ENCODE measurements at regions not wholly inside any gene's neighbourhood (a gene's known extent, or its start where the extent isn't known, plus 50 kb on each side); places are given as distances from the start of the nearest gene placed in this dataset.

DNA sequence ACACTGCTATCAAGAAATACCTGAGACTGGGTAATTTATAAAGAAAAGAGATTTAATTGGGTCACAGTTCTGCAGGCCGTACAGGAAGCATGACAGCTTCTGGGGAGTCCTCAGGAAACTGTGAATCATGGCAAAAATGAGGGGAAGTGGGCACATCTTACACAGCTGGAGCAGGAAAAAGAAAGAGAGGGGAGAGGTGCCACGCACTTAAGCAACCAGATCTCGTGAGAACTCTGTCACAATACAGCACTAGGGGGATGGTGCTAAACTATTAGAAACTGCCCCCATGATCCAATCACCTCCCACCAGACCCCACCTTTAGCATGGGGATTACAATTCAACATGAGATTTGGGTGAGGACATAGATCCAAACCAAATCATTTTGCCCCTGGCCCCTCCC is 105.5 kb upstream of the CPLX2 start:
- no peak for DNase-seq

GRCh38 chr5:175766963-175767362 is 104.4 kb upstream of the CPLX2 start:
- DNase-seq, result no peak

GRCh38 chr5:175772747-175773533 is 98.4 kb upstream of the CPLX2 start:
- DNase-seq, result no peak

DNA sequence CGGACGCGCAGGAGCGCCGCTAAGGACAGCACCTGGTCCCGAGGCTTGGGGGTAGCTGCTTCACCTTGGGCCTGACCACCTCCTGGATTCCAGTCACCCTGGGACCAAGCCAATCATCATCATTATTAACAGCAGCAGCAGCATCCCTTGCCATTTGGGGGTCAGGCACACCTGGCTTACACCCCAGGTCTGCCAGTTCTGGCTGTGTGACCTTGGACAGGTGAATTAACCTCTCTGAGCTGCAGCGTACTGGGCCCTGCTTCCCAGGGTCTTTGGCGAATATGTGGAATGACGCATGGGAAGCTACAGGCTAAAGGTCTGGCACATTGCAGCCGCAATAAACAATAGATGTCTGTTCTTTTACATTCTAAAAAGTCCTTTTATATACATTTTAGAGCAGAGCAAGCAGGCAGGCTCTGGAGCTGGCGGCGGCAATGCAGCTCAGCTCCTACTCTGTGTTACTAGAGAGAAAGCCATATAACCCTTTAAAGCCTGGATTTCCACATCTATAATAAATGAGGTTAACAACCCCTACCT is 97.8 kb upstream of the CPLX2 start:
- no peak for DNase-seq

DNA sequence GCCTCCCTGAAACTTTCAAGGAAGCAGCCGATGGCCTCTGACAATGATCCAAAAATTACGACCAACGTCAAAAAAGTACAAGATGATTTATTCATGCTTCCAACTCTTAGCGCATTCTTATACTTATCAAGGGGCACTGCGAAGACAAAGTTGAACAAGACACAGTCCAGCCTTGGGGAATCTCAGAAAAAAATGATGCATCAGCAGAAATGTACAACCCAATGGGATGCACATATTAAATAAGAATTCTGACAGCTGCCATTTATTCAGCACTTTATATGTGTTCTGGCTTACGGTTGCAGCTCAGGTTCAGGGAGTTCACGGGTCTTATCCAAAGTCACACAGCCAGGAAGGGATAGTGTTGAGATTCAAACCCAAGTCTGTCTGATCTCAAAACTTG is 96.0 kb upstream of the CPLX2 start:
- DNase-seq, result no peak

DNA sequence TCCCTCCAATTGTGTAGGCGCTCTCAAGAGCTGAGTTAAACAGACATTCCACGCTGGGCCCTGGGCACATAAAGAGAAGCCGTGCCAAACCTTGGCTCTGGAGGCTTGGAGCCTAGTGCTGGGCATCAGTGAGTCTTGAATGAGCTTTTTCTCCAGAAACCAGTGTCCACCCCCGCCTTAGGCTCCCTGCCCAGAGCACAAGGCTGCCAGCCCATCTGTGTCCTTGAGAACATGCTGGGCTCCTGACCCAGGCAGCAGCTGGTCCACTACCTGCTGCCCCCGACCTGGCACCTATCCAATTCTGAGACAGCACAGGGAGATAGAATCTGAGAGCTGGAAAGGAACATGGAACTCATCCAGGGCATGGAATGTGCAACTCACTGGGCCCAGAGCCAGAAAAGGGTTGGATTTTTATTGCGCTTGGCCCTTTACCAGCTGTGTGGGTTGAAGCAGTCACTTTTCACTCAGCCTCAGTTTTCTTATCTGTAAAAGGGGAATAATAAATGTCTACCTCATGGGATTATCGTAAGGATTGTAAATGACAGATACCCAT is 92.4 kb upstream of the CPLX2 start:
- DNase-seq, result peak; percentile 89

DNA sequence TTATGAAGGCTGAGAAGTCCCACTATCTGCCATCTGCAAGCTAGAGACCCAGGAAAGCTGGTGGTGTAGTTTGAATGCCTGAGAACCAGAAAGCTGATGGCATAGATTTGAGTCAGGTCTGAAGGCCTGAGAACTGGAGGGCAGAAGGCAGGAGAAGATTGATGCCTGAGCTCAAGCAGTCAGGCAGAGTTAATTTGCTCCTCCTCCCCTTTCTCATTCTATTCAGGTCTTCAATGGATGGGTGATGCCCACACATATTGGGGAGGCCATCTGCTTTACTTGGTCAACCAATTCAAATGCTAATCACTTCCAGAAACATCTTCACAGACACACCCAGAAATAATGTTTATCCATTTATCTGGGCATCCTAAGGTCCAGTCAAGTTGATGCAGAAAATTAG is 87.6 kb upstream of the CPLX2 start:
- no peak for DNase-seq

DNA sequence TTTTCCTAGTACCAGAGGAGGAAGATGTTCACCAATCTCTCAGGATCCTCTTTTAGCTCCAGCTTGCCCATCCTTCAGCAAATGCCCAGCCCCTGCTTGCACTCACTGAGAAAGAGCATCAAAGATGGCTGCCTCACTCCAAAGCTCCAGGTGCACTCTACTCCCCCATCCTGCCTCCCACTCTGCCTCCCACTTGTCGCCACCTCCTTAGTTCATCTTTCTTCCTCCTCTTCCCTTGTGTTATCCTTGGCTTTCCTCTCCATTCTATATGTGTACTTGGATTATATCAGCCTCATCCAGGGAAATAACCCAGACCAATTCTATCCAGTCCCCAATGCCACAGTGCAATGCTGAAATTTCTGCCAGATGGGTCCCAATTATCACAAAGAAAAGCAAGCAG is 87.1 kb upstream of the CPLX2 start:
- DNase-seq, result no peak

GRCh38 chr5:175785681-175786080 is 85.7 kb upstream of the CPLX2 start:
- no peak for DNase-seq

GRCh38 chr5:175788155-175788787 is 83.1 kb upstream of the CPLX2 start:
- DNase-seq, result no peak

DNA sequence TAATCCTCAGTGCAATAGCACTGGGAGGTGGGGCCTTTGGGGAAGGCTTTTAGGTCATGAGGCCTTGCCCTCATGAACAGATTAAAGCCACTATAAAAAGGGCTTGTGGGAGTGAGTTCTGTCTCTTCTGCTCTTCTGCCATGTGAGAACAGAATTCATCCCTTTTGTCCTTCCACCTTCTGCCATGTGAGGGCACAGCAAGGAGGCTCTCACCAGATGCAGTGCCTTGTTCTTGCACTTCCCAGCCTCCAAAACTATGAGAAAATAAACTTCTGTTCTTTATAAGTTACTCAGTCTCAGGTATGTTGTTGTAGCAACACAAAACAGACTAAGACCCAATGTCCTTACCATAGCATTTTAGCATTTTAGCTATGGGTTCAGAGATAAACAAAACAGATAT is 81.7 kb upstream of the CPLX2 start:
- no peak for DNase-seq

- DNase-seq, result no peak
Observed at GRCh38 chr5:175790796-175791195, 80.6 kb upstream of the CPLX2 start.

GRCh38 chr5:175795959-175796358 is 75.4 kb upstream of the CPLX2 start:
- DNase-seq, result no peak

GRCh38 chr5:175796536-175797499 is 74.6 kb upstream of the CPLX2 start:
- DNase-seq, result peak; percentile 57

DNA sequence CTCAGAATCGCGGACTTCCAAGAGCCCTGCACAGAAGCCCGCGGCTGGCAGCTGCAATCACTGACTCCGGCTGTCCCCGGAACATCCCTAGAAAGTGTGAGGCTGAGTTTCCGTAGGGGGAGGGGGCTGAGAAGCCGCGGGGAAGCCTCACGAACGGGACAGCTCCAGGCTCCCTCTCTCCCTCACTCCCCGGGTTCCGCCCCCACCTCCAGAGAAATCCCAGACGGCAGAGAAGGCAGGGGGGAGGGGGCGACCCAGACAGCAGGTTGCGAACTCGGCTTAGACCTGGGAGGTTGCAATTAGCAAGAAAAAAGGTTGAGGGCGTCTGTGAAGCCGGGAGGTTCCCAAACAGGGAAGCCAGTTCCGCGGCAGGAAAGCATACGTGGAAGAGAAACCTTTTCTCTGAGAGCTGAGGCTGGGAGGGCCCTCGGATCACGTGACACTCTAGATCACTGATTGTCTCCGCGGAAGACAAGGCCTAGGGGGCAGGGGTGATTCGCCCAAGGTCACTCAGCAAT is 73.8 kb upstream of the CPLX2 start:
- DNase-seq, result peak; percentile 57

- no peak for DNase-seq
Observed at GRCh38 chr5:175798626-175799025, 72.8 kb upstream of the CPLX2 start.

DNA sequence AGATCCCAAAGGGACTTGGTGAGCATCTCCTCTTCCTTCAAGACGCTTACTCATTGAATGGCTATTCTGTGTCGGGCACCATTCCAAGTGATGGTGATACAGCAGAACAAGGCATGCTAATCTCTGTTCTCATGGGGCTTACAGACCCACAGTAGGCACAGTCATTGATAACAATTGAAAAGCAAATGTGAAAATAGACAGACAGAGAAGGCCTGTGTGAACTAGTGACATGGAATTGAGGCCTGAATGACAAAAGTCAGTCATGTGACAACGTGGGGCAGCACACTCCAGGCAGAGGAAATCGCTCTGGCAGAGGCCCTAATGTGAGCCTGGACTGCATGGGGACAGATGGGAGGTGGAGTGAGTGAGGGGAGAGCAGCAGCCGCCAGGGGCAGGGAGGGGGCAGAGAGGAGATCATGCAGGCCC is 70.7 kb upstream of the CPLX2 start:
- DNase-seq, result no peak

DNA sequence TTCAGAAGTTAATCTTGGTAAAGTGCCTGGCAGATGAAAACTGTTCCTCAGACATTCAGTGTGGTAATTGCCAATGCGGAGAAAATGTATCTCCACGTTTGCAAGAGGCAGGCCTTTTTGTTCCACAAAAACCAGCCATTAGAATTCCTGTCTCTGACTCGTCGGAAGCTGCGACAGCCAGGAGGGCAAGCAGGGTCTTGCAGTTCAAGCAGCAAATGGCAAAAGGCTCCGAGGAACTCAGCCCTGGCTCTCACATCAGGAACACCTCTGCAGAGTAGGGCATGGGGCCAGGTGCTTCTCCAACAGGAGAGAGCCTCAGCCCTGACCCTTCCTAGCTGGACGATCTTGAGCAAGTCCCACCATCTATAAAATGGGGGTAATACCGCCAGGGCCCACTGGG is 69.0 kb upstream of the CPLX2 start:
- DNase-seq, result no peak

DNA sequence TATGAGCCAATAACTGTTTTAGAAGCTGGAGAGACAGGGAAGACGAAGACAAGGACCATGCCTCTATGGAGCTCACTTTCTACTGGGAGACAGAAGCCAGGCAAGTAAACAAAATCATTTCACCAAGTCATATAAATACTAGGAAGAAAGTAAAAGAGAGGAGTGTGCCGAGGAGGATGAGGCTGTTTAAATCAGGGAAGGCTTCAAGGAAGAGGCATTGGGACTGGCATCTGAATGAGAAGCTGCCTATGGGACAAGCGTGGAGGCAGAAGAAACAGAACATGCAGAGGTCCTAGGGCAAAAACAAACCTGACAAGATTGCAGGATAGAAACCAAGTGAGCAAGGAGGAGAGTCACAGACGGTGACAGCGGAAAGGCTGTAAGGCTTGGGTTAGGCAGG is 68.1 kb upstream of the CPLX2 start:
- DNase-seq, result no peak

- DNase-seq, result no peak
Observed at GRCh38 chr5:175803736-175804454, 67.5 kb upstream of the CPLX2 start.

DNA sequence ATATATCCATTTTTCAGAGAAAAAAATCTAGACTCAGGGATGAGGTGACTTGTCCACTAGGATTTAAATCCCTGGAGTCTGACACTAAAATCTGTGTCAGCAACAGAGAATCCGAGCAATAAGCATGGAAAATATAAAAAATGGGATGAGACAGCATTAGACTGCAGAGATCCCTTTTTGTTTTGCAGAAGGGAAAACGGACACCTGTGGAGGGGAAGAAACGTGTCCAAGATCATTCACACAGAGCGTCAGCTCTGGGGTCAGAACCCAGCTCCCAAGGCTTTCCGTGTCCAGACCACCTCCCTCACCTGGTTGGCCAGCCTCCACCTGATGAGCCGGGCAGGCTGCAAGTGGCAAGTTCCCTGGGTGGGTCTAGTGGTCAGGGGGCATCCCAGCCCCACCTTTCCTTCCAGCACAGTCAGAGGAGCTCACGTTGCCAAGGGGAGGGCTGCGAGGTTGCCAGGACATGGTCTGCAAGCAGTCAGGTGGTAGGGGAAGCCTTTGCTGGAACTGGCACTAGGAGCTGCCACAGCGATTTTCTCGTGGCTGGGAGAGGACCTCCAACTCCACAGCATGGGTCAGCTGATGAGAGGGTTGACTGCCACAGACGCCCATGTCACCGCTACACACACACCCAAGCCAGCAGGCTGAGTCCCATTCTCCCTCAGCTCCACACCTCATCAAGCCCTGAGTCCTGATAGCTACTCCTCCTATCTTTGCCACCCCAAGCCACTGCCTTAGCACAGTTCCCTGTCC is 65.9 kb upstream of the CPLX2 start:
- no peak for DNase-seq
